MM.1S (cell line): ENCODE measurements at regions not wholly inside any gene's neighbourhood (a gene's known extent, or its start where the extent isn't known, plus 50 kb on each side); places are given as distances from the start of the nearest gene placed in this dataset.

Experiments used
- DNase-seq: peaks from one replicate; pipeline ENCODE4 v3.0.0-alpha.2; 2015
- H2AFZ ChIP-seq: fragments of 300-600 bp; sonication (generic); 2 replicates; pipeline ENCODE4 v1.6.0; 2016; ENCODE audit warnings: antibody characterized with exemption, low read length
- H3F3A ChIP-seq: fragments of 300-600 bp; sonication (generic); 2 replicates; pipeline ENCODE4 v1.6.1; 2016; ENCODE audit warnings: mild to moderate bottlenecking, antibody characterized with exemption, low read length, moderate library complexity, mixed read lengths; ENCODE audit not compliant: insufficient read depth
- H3K27ac ChIP-seq: fragments of 300-600 bp; sonication (generic); 2 replicates; pipeline ENCODE4 v1.5.1; 2016; ENCODE audit warnings: mild to moderate bottlenecking, low read length
- H3K27me3 ChIP-seq: fragments of 300-600 bp; sonication (generic); replicated peaks from 2 replicates; pipeline ENCODE4 v1.6.0; 2016; ENCODE audit warnings: low read length; ENCODE audit not compliant: insufficient read depth
- H3K36me3 ChIP-seq: fragments of 300-600 bp; sonication (generic); replicated peaks from 2 replicates; pipeline ENCODE4 v1.6.1; 2016; ENCODE audit warnings: mild to moderate bottlenecking, low read length, mixed read lengths; ENCODE audit not compliant: insufficient read depth
- H3K4me1 ChIP-seq: fragments of 300-600 bp; sonication (generic); 2 replicates; pipeline ENCODE4 v1.6.1; 2016; ENCODE audit warnings: low read length, mixed read lengths
- H3K4me2 ChIP-seq: fragments of 300-600 bp; sonication (generic); 2 replicates; pipeline ENCODE4 v1.6.0; 2016; ENCODE audit warnings: low read depth, low read length
- H3K4me3 ChIP-seq: fragments of 300-600 bp; sonication (generic); 2 replicates; pipeline ENCODE4 v1.5.1; 2016; ENCODE audit warnings: low read length, mixed read lengths
- H3K79me2 ChIP-seq: fragments of 300-600 bp; sonication (generic); 2 replicates; pipeline ENCODE4 v1.6.1; 2016; ENCODE audit warnings: mixed run types, low read length, mixed read lengths
- H3K9ac ChIP-seq: fragments of 300-600 bp; sonication (generic); 2 replicates; pipeline ENCODE4 v1.6.1; 2016; ENCODE audit warnings: low read length, mixed read lengths
- H3K9me2 ChIP-seq: fragments of 300-600 bp; sonication (generic); replicated peaks from 2 replicates; pipeline ENCODE4 v1.6.1; 2016; ENCODE audit warnings: mild to moderate bottlenecking, low read length, mixed read lengths; ENCODE audit not compliant: insufficient read depth
- H3K9me3 ChIP-seq: fragments of 300-600 bp; sonication (generic); replicated peaks from 2 replicates; pipeline ENCODE4 v1.6.1; 2016; ENCODE audit warnings: mild to moderate bottlenecking, low read length, mixed read lengths; ENCODE audit not compliant: insufficient read depth
- H4K20me1 ChIP-seq: fragments of 300-600 bp; sonication (generic); 2 replicates; pipeline ENCODE4 v1.6.1; 2016; ENCODE audit warnings: mild to moderate bottlenecking, low read length, moderate library complexity, mixed read lengths; ENCODE audit not compliant: insufficient read depth
- CTCF ChIP-seq: fragments of 300-600 bp; sonication (generic); IDR thresholded peaks from 2 replicates; pipeline ENCODE4 v1.5.1; 2016; ENCODE audit warnings: antibody characterized with exemption, low read length, mixed read lengths
- EZH2 ChIP-seq: fragments of 300-600 bp; sonication (generic); optimal IDR thresholded peaks from 2 replicates; pipeline ENCODE3; 2017; ENCODE audit warnings: low read depth, mild to moderate bottlenecking, antibody characterized with exemption, low read length, mixed read lengths
- EZH2phosphoT487 ChIP-seq: fragments of 300-600 bp; sonication (generic); IDR thresholded peaks from 2 replicates; pipeline ENCODE4 v1.6.1; 2018; ENCODE audit warnings: antibody characterized with exemption, low read length

- no peaks in the 10 kb centered on the region for H3K79me2 ChIP-seq
- H3K9me2 ChIP-seq: no peaks in the 10 kb centered on the region
- peaks cover 5% of the 10 kb centered on the region; the same call in 1 of the 2 replicates for H3K4me1 ChIP-seq
- H3K9ac ChIP-seq: no peak overlapping the region
- H3K27ac ChIP-seq: no peak overlapping the region
- no peak overlapping the region for H2AFZ ChIP-seq
- DNase-seq: no peak
- H3K4me2 ChIP-seq: no peak overlapping the region
- H3F3A ChIP-seq: no peaks in the 10 kb centered on the region
- no peak overlapping the region for H3K4me3 ChIP-seq
- H4K20me1 ChIP-seq: no peaks in the 10 kb centered on the region
- H3K9me3 ChIP-seq: no peaks in the 10 kb centered on the region
- no peaks in the 10 kb centered on the region for H3K36me3 ChIP-seq
- TF ChIP-seq CTCF (no peak), EZH2 (no peak), EZH2phosphoT487 (no peak)
- no peaks in the 10 kb centered on the region for H3K27me3 ChIP-seq
Observed at GRCh38 chr13:90070837-90071525, 1276.5 kb upstream of the MIR17HG start.

- Histone ChIP-seq H3K4me2 (no peak overlapping the region), H3K27ac (no peak overlapping the region), H2AFZ (no peak overlapping the region)
Observed at GRCh38 chr13:90084684-90085290, 1262.7 kb upstream of the MIR17HG start.

GRCh38 chr13:90089051-90089450 lies 1258.4 kb upstream of the MIR17HG start:
- Histone ChIP-seq H3K9me2 (no peaks in the 10 kb centered on the region), H3K36me3 (no peaks in the 10 kb centered on the region), H3K27ac (no peak overlapping the region), H3K79me2 (no peaks in the 10 kb centered on the region), H3K4me3 (no peak overlapping the region), H3K4me1 (no peaks in the 10 kb centered on the region), H3K4me2 (no peak overlapping the region), H2AFZ (no peak overlapping the region), H3K27me3 (no peaks in the 10 kb centered on the region), H3K9me3 (no peaks in the 10 kb centered on the region), H3F3A (no peaks in the 10 kb centered on the region), H4K20me1 (no peaks in the 10 kb centered on the region), H3K9ac (no peak overlapping the region)
- DNase-seq: no peak
- TF ChIP-seq CTCF (no peak), EZH2 (no peak), EZH2phosphoT487 (no peak)

More at GRCh38 chr13:90084684-90085290, 1262.7 kb upstream of the MIR17HG start:
- TF ChIP-seq EZH2phosphoT487 (no peak), CTCF (no peak), EZH2 (no peak)
- Histone ChIP-seq H3F3A (no peaks in the 10 kb centered on the region), H3K9me3 (no peaks in the 10 kb centered on the region), H3K4me3 (no peak overlapping the region), H3K36me3 (no peaks in the 10 kb centered on the region), H3K4me1 (no peaks in the 10 kb centered on the region), H3K27me3 (no peaks in the 10 kb centered on the region), H3K9ac (no peak overlapping the region), H3K9me2 (no peaks in the 10 kb centered on the region), H4K20me1 (no peaks in the 10 kb centered on the region), H3K79me2 (no peaks in the 10 kb centered on the region)
- DNase-seq: no peak
